Esophagus squamous epithelium (tissue), 4 donors: ENCODE measurements at regions not wholly inside any gene's neighbourhood (a gene's known extent, or its start where the extent isn't known, plus 50 kb on each side); places are given as distances from the start of the nearest gene placed in this dataset.

ENCODE experiments used
- POLR2A ChIP-seq, 4 donors: fragments of 450-650 bp; IDR thresholded peaks; one replicate each; pipeline ENCODE4 v1.6.1; 2017; ENCODE audit warnings: antibody characterized with exemption in 4 of 4, mild to moderate bottlenecking in 4 of 4, moderate library complexity in 3 of 4
- TF ChIP-seq, protein P1 (sequence below), 6 experiments: fragments of 450-650 bp in 4 of 6; fragments of 200-600 bp in 2 of 6; sonication (generic) in 2 of 6; IDR thresholded peaks; one replicate each; pipeline ENCODE4 v1.5.1; 2016 to 2019; ENCODE audit warnings: antibody characterized with exemption in 6 of 6, mild to moderate bottlenecking in 4 of 6, moderate library complexity in 4 of 6

DNA sequence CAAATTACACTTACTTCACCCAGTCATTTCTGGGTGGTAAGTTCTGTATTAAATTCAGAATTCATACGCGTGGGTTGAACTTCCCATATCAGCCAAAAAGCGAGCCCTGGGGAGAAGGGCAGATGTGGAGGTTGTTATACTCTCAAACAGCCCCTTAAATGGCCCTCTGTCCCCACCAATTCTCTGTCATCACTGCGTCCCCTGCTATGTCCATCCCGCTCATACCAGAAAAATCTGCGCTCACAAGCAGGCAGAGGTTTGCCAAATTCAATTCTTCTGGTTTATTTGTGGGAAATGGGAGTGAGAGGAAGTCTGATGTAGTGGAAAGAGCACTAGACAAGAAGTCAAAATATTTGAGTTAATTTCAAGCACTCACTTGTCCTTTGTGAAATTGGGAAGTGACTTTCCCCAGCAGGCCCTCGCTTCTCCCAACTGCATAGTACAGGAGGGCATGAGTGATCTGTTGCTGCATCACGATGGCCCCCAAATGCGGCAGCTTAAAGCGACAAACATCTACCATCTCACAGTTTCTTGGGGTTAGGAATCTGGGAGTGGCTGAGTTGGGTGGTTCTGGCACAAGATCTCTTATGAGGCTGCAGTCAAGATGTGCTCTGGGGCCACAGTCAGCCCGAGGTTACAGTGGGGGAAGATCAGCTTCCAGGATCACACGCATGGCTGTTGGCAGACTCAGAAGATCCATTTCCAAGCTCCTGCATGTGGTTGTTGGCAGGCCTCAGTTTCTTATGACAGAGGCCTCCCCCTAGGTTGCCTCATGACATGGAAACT, 67.7 kb downstream of the CPN2 start:
- TF ChIP-seq, protein P1, sequence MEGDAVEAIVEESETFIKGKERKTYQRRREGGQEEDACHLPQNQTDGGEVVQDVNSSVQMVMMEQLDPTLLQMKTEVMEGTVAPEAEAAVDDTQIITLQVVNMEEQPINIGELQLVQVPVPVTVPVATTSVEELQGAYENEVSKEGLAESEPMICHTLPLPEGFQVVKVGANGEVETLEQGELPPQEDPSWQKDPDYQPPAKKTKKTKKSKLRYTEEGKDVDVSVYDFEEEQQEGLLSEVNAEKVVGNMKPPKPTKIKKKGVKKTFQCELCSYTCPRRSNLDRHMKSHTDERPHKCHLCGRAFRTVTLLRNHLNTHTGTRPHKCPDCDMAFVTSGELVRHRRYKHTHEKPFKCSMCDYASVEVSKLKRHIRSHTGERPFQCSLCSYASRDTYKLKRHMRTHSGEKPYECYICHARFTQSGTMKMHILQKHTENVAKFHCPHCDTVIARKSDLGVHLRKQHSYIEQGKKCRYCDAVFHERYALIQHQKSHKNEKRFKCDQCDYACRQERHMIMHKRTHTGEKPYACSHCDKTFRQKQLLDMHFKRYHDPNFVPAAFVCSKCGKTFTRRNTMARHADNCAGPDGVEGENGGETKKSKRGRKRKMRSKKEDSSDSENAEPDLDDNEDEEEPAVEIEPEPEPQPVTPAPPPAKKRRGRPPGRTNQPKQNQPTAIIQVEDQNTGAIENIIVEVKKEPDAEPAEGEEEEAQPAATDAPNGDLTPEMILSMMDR (IDR thresholded peaks at IDR 0.05): no peak
- no peak for TF ChIP-seq POLR2A (IDR thresholded peaks at IDR 0.05)
